WTC11 (cell line): ENCODE measurements at regions not wholly inside any gene's neighbourhood (a gene's known extent, or its start where the extent isn't known, plus 50 kb on each side); places are given as distances from the start of the nearest gene placed in this dataset.

Experiments used
- ATAC-seq: fragments of 200-7000 bp; cut with Tn5 transposase; 2 replicates; pipeline ENCODE4 v1.10.0; 2021; ENCODE audit warnings: mild to moderate bottlenecking, moderate library complexity
- CTCF ChIA-PET: fragments of 300-600 bp; sonication (Branson Sonifier 250); formaldehyde crosslinking; loops from one replicate; lab custom pipeline; 2021; ENCODE audit warnings: antibody characterized with exemption; lab: Charles Lee
- POLR2A ChIA-PET: fragments of 350-600 bp; sonication (Branson Sonifier 250); formaldehyde crosslinking; loops from one replicate; lab custom pipeline; 2021; ENCODE audit warnings: antibody characterized with exemption; lab: Charles Lee
- DNase-seq: peaks from one replicate; pipeline ENCODE4 v3.0.0; 2021; ENCODE audit warnings: low spot score
- H3K27ac Mint-ChIP-seq: 2 replicates; pipeline ENCODE4 v1.8.0; 2021; ENCODE audit warnings: mixed read lengths
- H3K27me3 Mint-ChIP-seq: 2 replicates; pipeline ENCODE4 v1.8.0; 2021; ENCODE audit warnings: low read depth, mild to moderate bottlenecking, moderate library complexity, mixed read lengths
- H3K36me3 Mint-ChIP-seq: 2 replicates; pipeline ENCODE4 v1.8.0; 2021; ENCODE audit warnings: mixed read lengths
- H3K4me1 Mint-ChIP-seq: 2 replicates; pipeline ENCODE4 v1.8.0; 2022; ENCODE audit warnings: mixed read lengths
- H3K4me3 Mint-ChIP-seq: 2 replicates; pipeline ENCODE4 v1.8.0; 2021; ENCODE audit warnings: mild to moderate bottlenecking, moderate library complexity, mixed read lengths
- H3K9me3 Mint-ChIP-seq: 2 replicates; pipeline ENCODE4 v1.8.0; 2021; ENCODE audit warnings: mixed read lengths
- ATF3 ChIP-seq: sonication (generic); formaldehyde crosslinking; conservative IDR thresholded peaks from 2 replicates; pipeline ENCODE4 v1.8.1; 2022; ENCODE audit warnings: mild to moderate bottlenecking, missing genetic modification reagents
- E2F4 ChIP-seq: sonication (generic); formaldehyde crosslinking; IDR thresholded peaks from 2 replicates; pipeline ENCODE4 v1.8.1; 2022; ENCODE audit warnings: low read depth, mild to moderate bottlenecking, moderate library complexity, missing genetic modification reagents, borderline replicate concordance
- ESRRA ChIP-seq: sonication (generic); formaldehyde crosslinking; IDR thresholded peaks from 2 replicates; pipeline ENCODE4 v1.8.1; 2022; ENCODE audit warnings: mild to moderate bottlenecking, missing genetic modification reagents, borderline replicate concordance
- FOXP1 ChIP-seq: sonication (generic); formaldehyde crosslinking; IDR thresholded peaks from 2 replicates; pipeline ENCODE4 v1.8.0; 2022; ENCODE audit warnings: missing genetic modification reagents, mild to moderate bottlenecking, moderate library complexity, borderline replicate concordance
- FOXP4 ChIP-seq: sonication (generic); formaldehyde crosslinking; IDR thresholded peaks from 2 replicates; pipeline ENCODE4 v1.8.0; 2022; ENCODE audit warnings: mild to moderate bottlenecking, missing genetic modification reagents
- HMGXB4 ChIP-seq: sonication (generic); formaldehyde crosslinking; IDR thresholded peaks from 2 replicates; pipeline ENCODE4 v1.8.1; 2023; ENCODE audit warnings: mild to moderate bottlenecking, moderate library complexity, missing genetic modification reagents
- NR2C2 ChIP-seq: sonication (generic); formaldehyde crosslinking; IDR thresholded peaks from 2 replicates; pipeline ENCODE4 v1.8.0; 2022; ENCODE audit warnings: mild to moderate bottlenecking, missing genetic modification reagents
- RORB ChIP-seq: fragments of 250-450 bp; sonication (Bioruptor Pico); IDR thresholded peaks from 2 replicates; pipeline ENCODE4 v1.9.0; 2021; ENCODE audit warnings: mild to moderate bottlenecking
- ZBTB43 ChIP-seq: sonication (generic); formaldehyde crosslinking; IDR thresholded peaks from 2 replicates; pipeline ENCODE4 v1.8.1; 2023; ENCODE audit warnings: mild to moderate bottlenecking, missing genetic modification reagents
- ZNF263 ChIP-seq: sonication (generic); formaldehyde crosslinking; IDR thresholded peaks from 2 replicates; pipeline ENCODE4 v1.8.1; 2022; ENCODE audit warnings: low read depth, mild to moderate bottlenecking, moderate library complexity, missing genetic modification reagents
- ZNF671 ChIP-seq: fragments of 250-450 bp; sonication (Bioruptor Pico); IDR thresholded peaks from 2 replicates; pipeline ENCODE4 v1.8.0; 2021; ENCODE audit warnings: mild to moderate bottlenecking
- TF ChIP-seq, protein P1 (sequence below): sonication (generic); formaldehyde crosslinking; IDR thresholded peaks from 2 replicates; pipeline ENCODE4 v1.8.1; 2022; ENCODE audit warnings: mild to moderate bottlenecking, moderate library complexity, missing genetic modification reagents
- TF ChIP-seq, protein P2 (sequence below): sonication (generic); formaldehyde crosslinking; IDR thresholded peaks from 2 replicates; pipeline ENCODE4 v1.8.0; 2022; ENCODE audit warnings: mild to moderate bottlenecking, missing genetic modification reagents
- TF ChIP-seq, protein P3 (sequence below): sonication (generic); formaldehyde crosslinking; IDR thresholded peaks from 2 replicates; pipeline ENCODE4 v1.8.0; 2022; ENCODE audit warnings: missing genetic modification reagents
- TF ChIP-seq, protein P4 (sequence below): sonication (generic); formaldehyde crosslinking; IDR thresholded peaks from 2 replicates; pipeline ENCODE4 v1.8.0; 2023; ENCODE audit warnings: mild to moderate bottlenecking, missing genetic modification reagents
- TF ChIP-seq, protein P5 (sequence below): sonication (generic); formaldehyde crosslinking; IDR thresholded peaks from 2 replicates; pipeline ENCODE4 v1.8.1; 2022; ENCODE audit warnings: missing genetic modification reagents, borderline replicate concordance

GRCh38 chr12:107565551-107565950 lies 120.0 kb upstream of the PWP1 start (continued):
- TF ChIP-seq, protein P1, sequence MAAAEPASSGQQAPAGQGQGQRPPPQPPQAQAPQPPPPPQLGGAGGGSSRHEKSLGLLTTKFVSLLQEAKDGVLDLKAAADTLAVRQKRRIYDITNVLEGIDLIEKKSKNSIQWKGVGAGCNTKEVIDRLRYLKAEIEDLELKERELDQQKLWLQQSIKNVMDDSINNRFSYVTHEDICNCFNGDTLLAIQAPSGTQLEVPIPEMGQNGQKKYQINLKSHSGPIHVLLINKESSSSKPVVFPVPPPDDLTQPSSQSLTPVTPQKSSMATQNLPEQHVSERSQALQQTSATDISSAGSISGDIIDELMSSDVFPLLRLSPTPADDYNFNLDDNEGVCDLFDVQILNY (CRISPR knock-in tag), result no peak

DNA sequence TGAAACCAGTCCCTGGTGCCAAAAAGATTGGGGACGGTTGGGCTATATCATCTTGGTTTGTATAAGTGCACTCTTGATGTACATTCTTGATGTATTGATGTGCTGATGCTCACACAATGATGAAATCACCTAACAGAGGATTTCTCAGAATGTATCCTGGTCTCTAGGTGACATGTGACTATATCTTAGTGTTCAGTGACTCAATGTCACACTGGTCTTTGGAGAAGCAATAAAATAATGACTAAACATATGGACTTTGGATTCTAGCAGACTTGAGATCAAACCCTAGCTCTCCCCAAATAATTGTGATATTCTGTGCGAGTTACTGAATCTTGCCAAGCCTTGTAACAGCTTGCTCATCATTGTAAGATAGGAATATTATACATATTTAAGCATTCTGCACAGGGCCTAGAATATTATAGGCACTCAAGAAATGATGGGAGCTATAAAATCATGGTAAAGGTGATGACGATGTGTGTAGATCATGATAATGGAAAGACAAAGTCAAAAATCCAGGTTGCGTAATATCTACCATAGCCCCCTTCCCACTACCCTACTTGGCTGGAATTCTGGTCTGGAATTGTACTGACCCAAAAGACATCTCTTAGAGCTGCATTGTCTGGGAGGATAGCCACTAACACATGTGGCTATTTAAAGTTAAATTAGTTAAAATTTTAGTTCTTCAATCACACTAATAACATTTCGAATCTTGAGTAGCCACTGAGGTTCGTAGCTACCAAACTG lies 117.6 kb upstream of the PWP1 start:
- H3K4me1 Mint-ChIP-seq, result no peaks in the 10 kb centered on the region
- ATAC-seq (no peak), DNase-seq (no peak)
- ChIA-PET POLR2A (no interaction called here), CTCF (interaction anchor here (1.5 kb wide), 1 partner anchor 39 kb away, joined by 4 read pairs; no protein-coding TSS in a partner anchor)
- no peak for TF ChIP-seq ATF3 (CRISPR knock-in tag)
- no peak for TF ChIP-seq NR2C2 (CRISPR knock-in tag)
- TF ChIP-seq E2F4, result no peak
- TF ChIP-seq ZNF671 (CRISPR knock-in tag), result no peak
- no peak for TF ChIP-seq HMGXB4 (CRISPR knock-in tag)
- TF ChIP-seq, protein P2, sequence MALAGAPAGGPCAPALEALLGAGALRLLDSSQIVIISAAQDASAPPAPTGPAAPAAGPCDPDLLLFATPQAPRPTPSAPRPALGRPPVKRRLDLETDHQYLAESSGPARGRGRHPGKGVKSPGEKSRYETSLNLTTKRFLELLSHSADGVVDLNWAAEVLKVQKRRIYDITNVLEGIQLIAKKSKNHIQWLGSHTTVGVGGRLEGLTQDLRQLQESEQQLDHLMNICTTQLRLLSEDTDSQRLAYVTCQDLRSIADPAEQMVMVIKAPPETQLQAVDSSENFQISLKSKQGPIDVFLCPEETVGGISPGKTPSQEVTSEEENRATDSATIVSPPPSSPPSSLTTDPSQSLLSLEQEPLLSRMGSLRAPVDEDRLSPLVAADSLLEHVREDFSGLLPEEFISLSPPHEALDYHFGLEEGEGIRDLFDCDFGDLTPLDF (CRISPR knock-in tag), result no peak
- TF ChIP-seq, protein P3, sequence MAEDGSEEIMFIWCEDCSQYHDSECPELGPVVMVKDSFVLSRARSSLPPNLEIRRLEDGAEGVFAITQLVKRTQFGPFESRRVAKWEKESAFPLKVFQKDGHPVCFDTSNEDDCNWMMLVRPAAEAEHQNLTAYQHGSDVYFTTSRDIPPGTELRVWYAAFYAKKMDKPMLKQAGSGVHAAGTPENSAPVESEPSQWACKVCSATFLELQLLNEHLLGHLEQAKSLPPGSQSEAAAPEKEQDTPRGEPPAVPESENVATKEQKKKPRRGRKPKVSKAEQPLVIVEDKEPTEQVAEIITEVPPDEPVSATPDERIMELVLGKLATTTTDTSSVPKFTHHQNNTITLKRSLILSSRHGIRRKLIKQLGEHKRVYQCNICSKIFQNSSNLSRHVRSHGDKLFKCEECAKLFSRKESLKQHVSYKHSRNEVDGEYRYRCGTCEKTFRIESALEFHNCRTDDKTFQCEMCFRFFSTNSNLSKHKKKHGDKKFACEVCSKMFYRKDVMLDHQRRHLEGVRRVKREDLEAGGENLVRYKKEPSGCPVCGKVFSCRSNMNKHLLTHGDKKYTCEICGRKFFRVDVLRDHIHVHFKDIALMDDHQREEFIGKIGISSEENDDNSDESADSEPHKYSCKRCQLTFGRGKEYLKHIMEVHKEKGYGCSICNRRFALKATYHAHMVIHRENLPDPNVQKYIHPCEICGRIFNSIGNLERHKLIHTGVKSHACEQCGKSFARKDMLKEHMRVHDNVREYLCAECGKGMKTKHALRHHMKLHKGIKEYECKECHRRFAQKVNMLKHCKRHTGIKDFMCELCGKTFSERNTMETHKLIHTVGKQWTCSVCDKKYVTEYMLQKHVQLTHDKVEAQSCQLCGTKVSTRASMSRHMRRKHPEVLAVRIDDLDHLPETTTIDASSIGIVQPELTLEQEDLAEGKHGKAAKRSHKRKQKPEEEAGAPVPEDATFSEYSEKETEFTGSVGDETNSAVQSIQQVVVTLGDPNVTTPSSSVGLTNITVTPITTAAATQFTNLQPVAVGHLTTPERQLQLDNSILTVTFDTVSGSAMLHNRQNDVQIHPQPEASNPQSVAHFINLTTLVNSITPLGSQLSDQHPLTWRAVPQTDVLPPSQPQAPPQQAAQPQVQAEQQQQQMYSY (CRISPR knock-in tag), result no peak
- TF ChIP-seq FOXP1, result no peak
- TF ChIP-seq ZBTB43, result no peak
- TF ChIP-seq, protein P4, sequence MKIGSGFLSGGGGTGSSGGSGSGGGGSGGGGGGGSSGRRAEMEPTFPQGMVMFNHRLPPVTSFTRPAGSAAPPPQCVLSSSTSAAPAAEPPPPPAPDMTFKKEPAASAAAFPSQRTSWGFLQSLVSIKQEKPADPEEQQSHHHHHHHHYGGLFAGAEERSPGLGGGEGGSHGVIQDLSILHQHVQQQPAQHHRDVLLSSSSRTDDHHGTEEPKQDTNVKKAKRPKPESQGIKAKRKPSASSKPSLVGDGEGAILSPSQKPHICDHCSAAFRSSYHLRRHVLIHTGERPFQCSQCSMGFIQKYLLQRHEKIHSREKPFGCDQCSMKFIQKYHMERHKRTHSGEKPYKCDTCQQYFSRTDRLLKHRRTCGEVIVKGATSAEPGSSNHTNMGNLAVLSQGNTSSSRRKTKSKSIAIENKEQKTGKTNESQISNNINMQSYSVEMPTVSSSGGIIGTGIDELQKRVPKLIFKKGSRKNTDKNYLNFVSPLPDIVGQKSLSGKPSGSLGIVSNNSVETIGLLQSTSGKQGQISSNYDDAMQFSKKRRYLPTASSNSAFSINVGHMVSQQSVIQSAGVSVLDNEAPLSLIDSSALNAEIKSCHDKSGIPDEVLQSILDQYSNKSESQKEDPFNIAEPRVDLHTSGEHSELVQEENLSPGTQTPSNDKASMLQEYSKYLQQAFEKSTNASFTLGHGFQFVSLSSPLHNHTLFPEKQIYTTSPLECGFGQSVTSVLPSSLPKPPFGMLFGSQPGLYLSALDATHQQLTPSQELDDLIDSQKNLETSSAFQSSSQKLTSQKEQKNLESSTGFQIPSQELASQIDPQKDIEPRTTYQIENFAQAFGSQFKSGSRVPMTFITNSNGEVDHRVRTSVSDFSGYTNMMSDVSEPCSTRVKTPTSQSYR, result no peak
- TF ChIP-seq ZNF263 (CRISPR knock-in tag), result no peak
- TF ChIP-seq FOXP4 (CRISPR knock-in tag), result no peak
- TF ChIP-seq ESRRA (CRISPR knock-in tag), result no peak
- TF ChIP-seq, protein P5, sequence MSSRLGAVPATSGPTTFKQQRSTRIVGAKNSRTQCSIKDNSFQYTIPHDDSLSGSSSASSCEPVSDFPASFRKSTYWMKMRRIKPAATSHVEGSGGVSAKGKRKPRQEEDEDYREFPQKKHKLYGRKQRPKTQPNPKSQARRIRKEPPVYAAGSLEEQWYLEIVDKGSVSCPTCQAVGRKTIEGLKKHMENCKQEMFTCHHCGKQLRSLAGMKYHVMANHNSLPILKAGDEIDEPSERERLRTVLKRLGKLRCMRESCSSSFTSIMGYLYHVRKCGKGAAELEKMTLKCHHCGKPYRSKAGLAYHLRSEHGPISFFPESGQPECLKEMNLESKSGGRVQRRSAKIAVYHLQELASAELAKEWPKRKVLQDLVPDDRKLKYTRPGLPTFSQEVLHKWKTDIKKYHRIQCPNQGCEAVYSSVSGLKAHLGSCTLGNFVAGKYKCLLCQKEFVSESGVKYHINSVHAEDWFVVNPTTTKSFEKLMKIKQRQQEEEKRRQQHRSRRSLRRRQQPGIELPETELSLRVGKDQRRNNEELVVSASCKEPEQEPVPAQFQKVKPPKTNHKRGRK (CRISPR knock-in tag), result no peak
- no peak for TF ChIP-seq RORB (CRISPR knock-in tag)
- H3K36me3 Mint-ChIP-seq, result no peaks in the 10 kb centered on the region
- H3K9me3 Mint-ChIP-seq, result peaks cover 9% of the 10 kb centered on the region
- H3K27ac Mint-ChIP-seq, result no peak overlapping the region
- 0 out of 2 replicates have a peak, but pooled peaks cover under 1% of the 10 kb centered on the region for H3K27me3 Mint-ChIP-seq
- no peak overlapping the region for H3K4me3 Mint-ChIP-seq
